Smooth muscle cell (in vitro differentiated cells): ENCODE measurements at regions not wholly inside any gene's neighbourhood (a gene's known extent, or its start where the extent isn't known, plus 50 kb on each side); places are given as distances from the start of the nearest gene placed in this dataset.

Experiments used
- DNase-seq: peaks from one replicate; lab custom pipeline; 2025; ENCODE audit not compliant: unreplicated experiment; lab: John Stamatoyannopoulos, UW
- H2AFZ ChIP-seq: fragments of 200-600 bp; sonication (generic); 2 replicates; pipeline ENCODE4 v1.6.0; 2016; ENCODE audit warnings: antibody characterized with exemption, low read depth, mild to moderate bottlenecking
- H3F3A ChIP-seq: fragments of 200-600 bp; sonication (generic); 2 replicates; pipeline ENCODE4 v1.6.0; 2017; ENCODE audit warnings: antibody characterized with exemption, low read depth
- H3K27ac ChIP-seq: fragments of 200-600 bp; sonication (generic); 2 replicates; pipeline ENCODE4 v1.5.1; 2016; ENCODE audit warnings: low read depth, mild to moderate bottlenecking
- H3K27me3 ChIP-seq: fragments of 200-600 bp; sonication (generic); 2 replicates; pipeline ENCODE4 v1.6.1; 2016; ENCODE audit warnings: low read depth, mild to moderate bottlenecking
- H3K36me3 ChIP-seq: fragments of 200-600 bp; sonication (generic); 2 replicates; pipeline ENCODE4 v1.5.1; 2016; ENCODE audit warnings: low read depth
- H3K4me1 ChIP-seq: fragments of 200-600 bp; sonication (generic); 2 replicates; pipeline ENCODE4 v1.5.1; 2016; ENCODE audit warnings: low read depth
- H3K4me2 ChIP-seq: fragments of 200-600 bp; sonication (generic); 2 replicates; pipeline ENCODE4 v1.6.0; 2016; ENCODE audit warnings: mild to moderate bottlenecking
- H3K4me3 ChIP-seq: fragments of 200-600 bp; sonication (generic); 2 replicates; pipeline ENCODE4 v1.5.1; 2016; ENCODE audit warnings: mild to moderate bottlenecking
- H3K79me2 ChIP-seq: fragments of 200-600 bp; sonication (generic); 2 replicates; pipeline ENCODE4 v1.6.0; 2016; ENCODE audit warnings: low read depth, mild to moderate bottlenecking
- H3K9ac ChIP-seq: fragments of 200-600 bp; sonication (generic); 2 replicates; pipeline ENCODE4 v1.6.0; 2016; ENCODE audit warnings: low read depth
- H3K9me3 ChIP-seq: fragments of 200-600 bp; sonication (generic); replicated peaks from 2 replicates; pipeline ENCODE4 v1.5.1; 2016; ENCODE audit warnings: low read depth
- H4K20me1 ChIP-seq: fragments of 200-600 bp; sonication (generic); 2 replicates; pipeline ENCODE4 v1.6.0; 2016; ENCODE audit warnings: low read depth
- WGBS: methylation state at CpG from one replicate; pipeline ENCODE4 v1.1.7; 2016; ENCODE audit warnings: low lambda C conversion rate; 5-methylcytosine and 5-hydroxymethylcytosine counted together
- TF ChIP-seq, protein P1 (sequence below): fragments of 200-600 bp; sonication (generic); IDR thresholded peaks from 2 replicates; pipeline ENCODE4 v1.5.1; 2017; ENCODE audit warnings: borderline replicate concordance, mild to moderate bottlenecking, antibody characterized with exemption; ENCODE audit not compliant: insufficient read depth, poor library complexity, severe bottlenecking

DNA sequence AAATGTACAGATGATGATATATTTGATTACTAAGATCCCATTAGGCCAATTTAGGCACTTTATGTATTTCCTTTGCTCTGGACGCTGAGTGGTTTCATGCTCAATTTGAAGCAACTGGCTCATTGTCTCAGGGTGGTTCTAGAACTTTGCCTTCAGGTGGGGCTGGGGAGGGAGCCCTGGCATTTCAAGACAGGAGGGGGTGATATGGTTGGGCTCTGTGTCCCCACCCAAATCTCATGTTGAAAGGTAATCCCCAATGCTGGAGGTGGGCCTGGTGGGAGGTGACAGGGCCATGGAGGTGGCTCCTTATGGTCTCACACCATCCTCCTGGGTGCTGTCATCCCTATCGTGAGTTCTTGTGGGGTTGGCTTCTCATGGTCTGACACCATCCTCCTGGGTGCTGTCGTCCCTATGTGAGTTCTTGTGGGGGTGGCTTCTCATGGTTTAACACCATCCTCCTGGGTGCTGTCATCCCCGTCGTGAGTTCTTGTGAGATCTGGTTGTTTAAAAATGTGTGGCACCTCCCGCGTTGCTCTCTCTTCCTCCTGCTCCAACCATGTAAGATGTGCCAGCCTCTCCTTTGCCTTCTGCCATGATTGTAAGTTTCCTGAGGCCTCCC is 151.5 kb upstream of the KLF6 start:
- Histone ChIP-seq H3K9me3 (no peaks in the 10 kb centered on the region), H3K27me3 (no peaks in the 10 kb centered on the region), H3F3A (no peaks in the 10 kb centered on the region), H2AFZ (no peak overlapping the region), H3K4me1 (no peaks in the 10 kb centered on the region), H3K9ac (no peak overlapping the region), H3K27ac (no peak overlapping the region), H3K4me3 (no peak overlapping the region), H4K20me1 (no peaks in the 10 kb centered on the region), H3K36me3 (no peaks in the 10 kb centered on the region), H3K79me2 (no peaks in the 10 kb centered on the region), H3K4me2 (no peak overlapping the region)
- DNase-seq = no peak
- TF ChIP-seq, protein P1, sequence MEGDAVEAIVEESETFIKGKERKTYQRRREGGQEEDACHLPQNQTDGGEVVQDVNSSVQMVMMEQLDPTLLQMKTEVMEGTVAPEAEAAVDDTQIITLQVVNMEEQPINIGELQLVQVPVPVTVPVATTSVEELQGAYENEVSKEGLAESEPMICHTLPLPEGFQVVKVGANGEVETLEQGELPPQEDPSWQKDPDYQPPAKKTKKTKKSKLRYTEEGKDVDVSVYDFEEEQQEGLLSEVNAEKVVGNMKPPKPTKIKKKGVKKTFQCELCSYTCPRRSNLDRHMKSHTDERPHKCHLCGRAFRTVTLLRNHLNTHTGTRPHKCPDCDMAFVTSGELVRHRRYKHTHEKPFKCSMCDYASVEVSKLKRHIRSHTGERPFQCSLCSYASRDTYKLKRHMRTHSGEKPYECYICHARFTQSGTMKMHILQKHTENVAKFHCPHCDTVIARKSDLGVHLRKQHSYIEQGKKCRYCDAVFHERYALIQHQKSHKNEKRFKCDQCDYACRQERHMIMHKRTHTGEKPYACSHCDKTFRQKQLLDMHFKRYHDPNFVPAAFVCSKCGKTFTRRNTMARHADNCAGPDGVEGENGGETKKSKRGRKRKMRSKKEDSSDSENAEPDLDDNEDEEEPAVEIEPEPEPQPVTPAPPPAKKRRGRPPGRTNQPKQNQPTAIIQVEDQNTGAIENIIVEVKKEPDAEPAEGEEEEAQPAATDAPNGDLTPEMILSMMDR = no peak
- WGBS = 97% methylated on average over 7 of the region's 7 CpGs

DNA sequence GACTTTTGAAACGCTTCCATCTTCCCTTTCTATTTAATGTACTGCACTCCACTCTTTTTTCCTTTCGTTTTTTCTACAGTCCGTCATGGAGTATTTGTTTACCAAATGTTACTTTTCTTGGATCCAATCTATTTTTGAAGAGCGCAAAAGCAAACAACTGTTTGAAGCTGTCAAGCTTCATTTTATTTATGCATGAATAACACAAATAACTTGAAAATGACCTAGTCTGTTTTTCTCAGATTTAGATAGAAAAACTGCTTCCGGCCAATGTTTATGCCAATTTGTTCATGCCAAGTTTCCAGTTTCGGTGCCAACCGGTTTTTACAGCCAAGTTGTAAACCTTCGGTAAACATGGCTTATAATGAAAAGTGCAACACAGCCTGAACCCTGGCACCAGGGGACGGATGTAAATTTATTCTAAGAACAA is 150.9 kb upstream of the KLF6 start:
- Histone ChIP-seq H3K79me2 (no peaks in the 10 kb centered on the region), H3K36me3 (no peaks in the 10 kb centered on the region), H3K4me2 (no peak overlapping the region), H3F3A (no peaks in the 10 kb centered on the region), H3K9me3 (no peaks in the 10 kb centered on the region), H4K20me1 (no peaks in the 10 kb centered on the region), H3K27me3 (no peaks in the 10 kb centered on the region), H3K27ac (no peak overlapping the region), H3K4me1 (no peaks in the 10 kb centered on the region), H3K4me3 (no peak overlapping the region), H3K9ac (no peak overlapping the region), H2AFZ (no peak overlapping the region)
- no peak for DNase-seq
- 87% methylated on average over 9 of the region's 9 CpGs for WGBS
- TF ChIP-seq, protein P1 = no peak

DNA sequence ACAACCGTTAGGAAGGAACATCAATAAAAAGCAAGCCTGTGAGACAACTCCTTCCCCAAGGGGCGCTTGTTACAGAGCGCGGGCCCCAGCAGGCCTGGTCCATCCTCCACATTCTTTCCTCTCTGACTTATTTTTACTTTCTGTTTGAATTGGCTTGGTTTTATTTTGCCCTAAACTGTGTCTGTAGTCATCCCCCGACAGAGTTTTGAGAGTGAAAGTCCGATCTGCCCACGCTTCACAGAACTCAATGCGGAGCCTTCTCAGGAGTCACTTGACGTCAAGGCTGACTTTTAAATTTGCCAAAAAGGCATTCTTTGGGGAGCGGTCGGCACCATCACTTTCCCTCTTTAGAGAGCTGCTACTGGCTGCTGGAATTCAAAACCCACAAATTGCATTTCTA is 150.1 kb upstream of the KLF6 start:
- DNase-seq = no peak
- TF ChIP-seq, protein P1 = no peak
- WGBS = 60% methylated on average over 11 of the region's 11 CpGs
- Histone ChIP-seq H3K9me3 (no peaks in the 10 kb centered on the region), H3K36me3 (no peaks in the 10 kb centered on the region), H3K4me1 (no peaks in the 10 kb centered on the region), H3K4me2 (peak overlapping the region; percentile 8), H3K27me3 (no peaks in the 10 kb centered on the region), H3K9ac (no peak overlapping the region), H3K27ac (no peak overlapping the region), H3K4me3 (no peak overlapping the region), H4K20me1 (no peaks in the 10 kb centered on the region), H3F3A (no peaks in the 10 kb centered on the region), H3K79me2 (no peaks in the 10 kb centered on the region), H2AFZ (peak overlapping the region; percentile 80)

DNA sequence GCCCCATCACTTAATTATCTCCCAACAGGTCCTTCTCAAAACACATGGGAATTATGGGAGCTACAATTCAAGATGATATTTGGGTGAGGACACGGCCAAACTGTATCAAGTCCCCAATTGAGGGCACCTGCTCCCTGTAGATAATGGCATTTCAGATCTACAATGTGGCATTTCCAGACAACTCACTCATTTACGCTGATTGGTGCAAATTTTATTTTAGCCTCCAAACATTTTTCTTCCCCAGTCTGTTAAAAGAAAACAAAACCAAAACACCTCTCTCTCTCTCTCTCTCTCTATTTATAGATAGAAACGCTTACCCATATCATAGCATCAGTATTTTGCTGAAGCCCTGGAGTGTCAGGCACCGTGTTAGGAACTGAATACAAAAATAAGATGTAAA is 148.7 kb upstream of the KLF6 start:
- Histone ChIP-seq H4K20me1 (no peaks in the 10 kb centered on the region), H3K79me2 (no peaks in the 10 kb centered on the region), H3F3A (no peaks in the 10 kb centered on the region), H3K27me3 (no peaks in the 10 kb centered on the region), H3K4me3 (no peak overlapping the region), H3K9me3 (no peaks in the 10 kb centered on the region), H2AFZ (no peak overlapping the region), H3K9ac (no peak overlapping the region), H3K36me3 (no peaks in the 10 kb centered on the region), H3K4me1 (no peaks in the 10 kb centered on the region), H3K4me2 (no peak overlapping the region), H3K27ac (no peak overlapping the region)
- DNase-seq = no peak
- WGBS = 94% methylated on average over 4 of the region's 4 CpGs
- TF ChIP-seq, protein P1 = no peak
